Astrocyte of the cerebellum (primary cell): ENCODE measurements at regions not wholly inside any gene's neighbourhood (a gene's known extent, or its start where the extent isn't known, plus 50 kb on each side); places are given as distances from the start of the nearest gene placed in this dataset.

Source experiments
- DNase-seq: peaks from one replicate; pipeline ENCODE4 v3.0.0-alpha.2; 2011; ENCODE audit warnings: low read depth
- H3K4me3 ChIP-seq: 2 replicates; pipeline ENCODE4 v1.5.1; 2011; ENCODE audit warnings: mild to moderate bottlenecking, low read depth, low read length, moderate library complexity
- in situ Hi-C: cut with HindIII; loops from 2 replicates; pipeline ENCODE4 v1.10.0; 2017; ENCODE audit warnings: low sequenced_read_pairs
- TF ChIP-seq, protein P1 (sequence below): IDR thresholded peaks from 2 replicates; pipeline ENCODE4 v1.5.1; 2012; ENCODE audit warnings: low read length, low read depth, moderate library complexity, mild to moderate bottlenecking; ENCODE audit errors: missing control alignments

DNA sequence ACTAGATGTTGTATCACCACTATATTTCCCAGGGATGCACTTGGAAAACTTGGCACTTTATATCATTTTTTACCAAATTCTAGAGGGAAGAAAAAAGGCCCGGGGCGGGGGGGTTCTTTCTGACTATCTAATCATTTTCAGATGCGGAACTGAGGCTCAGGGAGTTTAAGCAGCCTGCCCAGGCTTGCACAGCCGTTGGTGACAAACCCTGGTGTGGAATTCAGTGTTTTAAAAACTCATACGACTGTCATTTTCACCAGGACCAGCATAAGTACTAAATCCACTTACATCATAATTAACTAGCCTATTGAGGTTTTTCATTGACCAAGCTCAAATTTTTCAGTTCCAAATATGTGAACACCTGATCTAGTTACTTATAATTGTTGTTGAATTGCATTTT is 181.0 kb downstream of the IPO8 start:
- TF ChIP-seq, protein P1, sequence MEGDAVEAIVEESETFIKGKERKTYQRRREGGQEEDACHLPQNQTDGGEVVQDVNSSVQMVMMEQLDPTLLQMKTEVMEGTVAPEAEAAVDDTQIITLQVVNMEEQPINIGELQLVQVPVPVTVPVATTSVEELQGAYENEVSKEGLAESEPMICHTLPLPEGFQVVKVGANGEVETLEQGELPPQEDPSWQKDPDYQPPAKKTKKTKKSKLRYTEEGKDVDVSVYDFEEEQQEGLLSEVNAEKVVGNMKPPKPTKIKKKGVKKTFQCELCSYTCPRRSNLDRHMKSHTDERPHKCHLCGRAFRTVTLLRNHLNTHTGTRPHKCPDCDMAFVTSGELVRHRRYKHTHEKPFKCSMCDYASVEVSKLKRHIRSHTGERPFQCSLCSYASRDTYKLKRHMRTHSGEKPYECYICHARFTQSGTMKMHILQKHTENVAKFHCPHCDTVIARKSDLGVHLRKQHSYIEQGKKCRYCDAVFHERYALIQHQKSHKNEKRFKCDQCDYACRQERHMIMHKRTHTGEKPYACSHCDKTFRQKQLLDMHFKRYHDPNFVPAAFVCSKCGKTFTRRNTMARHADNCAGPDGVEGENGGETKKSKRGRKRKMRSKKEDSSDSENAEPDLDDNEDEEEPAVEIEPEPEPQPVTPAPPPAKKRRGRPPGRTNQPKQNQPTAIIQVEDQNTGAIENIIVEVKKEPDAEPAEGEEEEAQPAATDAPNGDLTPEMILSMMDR = no peak
- DNase-seq = no peak
- in situ Hi-C loops = no loop called here
- H3K4me3 ChIP-seq = no peak overlapping the region

- in situ Hi-C loops = no loop called here
- DNase-seq = no peak
- no peak overlapping the region for H3K4me3 ChIP-seq
- TF ChIP-seq, protein P1 = no peak
These were observed 187.3 kb downstream of the IPO8 start for GRCh38 chr12:30508205-30508967.

GRCh38 chr12:30507576-30507975 is 188.1 kb downstream of the IPO8 start:
- H3K4me3 ChIP-seq = no peak overlapping the region
- TF ChIP-seq, protein P1 = no peak
- DNase-seq = no peak
- in situ Hi-C loops = no loop called here

- TF ChIP-seq, protein P1 = no peak
- H3K4me3 ChIP-seq = no peak overlapping the region
- in situ Hi-C loops = no loop called here
- no peak for DNase-seq
These were observed 189.3 kb downstream of the IPO8 start for GRCh38 chr12:30506411-30506810.

DNA sequence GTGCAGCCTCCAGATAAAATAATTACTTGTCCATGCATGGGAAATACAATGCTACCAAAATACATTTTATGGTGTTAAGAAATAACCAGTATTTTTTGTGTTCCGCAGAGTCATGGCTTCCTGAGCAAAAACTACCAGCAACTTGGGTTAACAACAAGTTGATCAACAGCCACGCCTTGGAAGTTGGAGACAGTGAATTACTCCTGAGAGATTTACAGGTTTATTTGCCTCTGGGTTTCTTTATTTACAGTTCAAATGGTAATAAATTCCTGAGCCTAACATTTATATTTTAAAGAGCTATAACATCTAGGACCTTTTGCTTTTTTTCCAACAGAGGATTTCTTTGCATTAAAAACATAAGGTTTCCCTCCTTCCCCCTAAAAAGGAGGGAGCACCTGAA is 194.0 kb downstream of the IPO8 start:
- in situ Hi-C loops = no loop called here
- no peak for DNase-seq
- TF ChIP-seq, protein P1 = no peak
- no peak overlapping the region for H3K4me3 ChIP-seq

DNA sequence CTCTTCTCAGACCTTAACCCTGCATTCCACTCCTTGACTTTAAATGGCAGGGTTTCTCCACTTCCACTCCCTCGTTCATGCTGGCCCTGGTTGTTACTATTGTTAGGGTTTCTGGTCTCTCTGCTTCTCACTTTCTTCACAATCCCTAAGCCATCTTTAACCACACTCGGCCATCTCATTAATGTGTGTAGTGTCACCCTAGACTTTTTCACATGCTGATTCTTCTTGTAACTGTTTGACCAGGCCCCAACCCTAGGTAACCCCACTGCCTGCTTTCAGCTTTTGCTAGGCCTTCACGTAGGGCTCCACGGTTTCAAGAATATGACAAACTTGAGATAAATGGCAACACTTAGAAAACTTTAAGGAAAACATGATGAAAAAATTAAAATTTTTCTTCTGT is 195.1 kb downstream of the IPO8 start:
- in situ Hi-C loops = no loop called here
- DNase-seq = no peak
- TF ChIP-seq, protein P1 = no peak
- H3K4me3 ChIP-seq = no peak overlapping the region
